ENCODE measurements at regions not wholly inside any gene's neighbourhood (a gene's known extent, or its start where the extent isn't known, plus 50 kb on each side); places are given as distances from the start of the nearest gene placed in this dataset.

GRCh38 chr13:50286324-50286723 is 271.1 kb downstream of the KCNRG start:
- TF ChIP-seq, protein P1, sequence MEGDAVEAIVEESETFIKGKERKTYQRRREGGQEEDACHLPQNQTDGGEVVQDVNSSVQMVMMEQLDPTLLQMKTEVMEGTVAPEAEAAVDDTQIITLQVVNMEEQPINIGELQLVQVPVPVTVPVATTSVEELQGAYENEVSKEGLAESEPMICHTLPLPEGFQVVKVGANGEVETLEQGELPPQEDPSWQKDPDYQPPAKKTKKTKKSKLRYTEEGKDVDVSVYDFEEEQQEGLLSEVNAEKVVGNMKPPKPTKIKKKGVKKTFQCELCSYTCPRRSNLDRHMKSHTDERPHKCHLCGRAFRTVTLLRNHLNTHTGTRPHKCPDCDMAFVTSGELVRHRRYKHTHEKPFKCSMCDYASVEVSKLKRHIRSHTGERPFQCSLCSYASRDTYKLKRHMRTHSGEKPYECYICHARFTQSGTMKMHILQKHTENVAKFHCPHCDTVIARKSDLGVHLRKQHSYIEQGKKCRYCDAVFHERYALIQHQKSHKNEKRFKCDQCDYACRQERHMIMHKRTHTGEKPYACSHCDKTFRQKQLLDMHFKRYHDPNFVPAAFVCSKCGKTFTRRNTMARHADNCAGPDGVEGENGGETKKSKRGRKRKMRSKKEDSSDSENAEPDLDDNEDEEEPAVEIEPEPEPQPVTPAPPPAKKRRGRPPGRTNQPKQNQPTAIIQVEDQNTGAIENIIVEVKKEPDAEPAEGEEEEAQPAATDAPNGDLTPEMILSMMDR (IDR thresholded peaks at IDR 0.05): no peak
- TF ChIP-seq POLR2A (IDR thresholded peaks at IDR 0.05): no peak

Measured in vagina (tissue), 2 donors.